ENCODE measurements at regions not wholly inside any gene's neighbourhood (a gene's known extent, or its start where the extent isn't known, plus 50 kb on each side); places are given as distances from the start of the nearest gene placed in this dataset.
"Not testable (repeated sequence)": the region's sequence is repeated elsewhere in the genome, so short reads cannot be mapped to it uniquely, and the experiment has no call there.

DNA sequence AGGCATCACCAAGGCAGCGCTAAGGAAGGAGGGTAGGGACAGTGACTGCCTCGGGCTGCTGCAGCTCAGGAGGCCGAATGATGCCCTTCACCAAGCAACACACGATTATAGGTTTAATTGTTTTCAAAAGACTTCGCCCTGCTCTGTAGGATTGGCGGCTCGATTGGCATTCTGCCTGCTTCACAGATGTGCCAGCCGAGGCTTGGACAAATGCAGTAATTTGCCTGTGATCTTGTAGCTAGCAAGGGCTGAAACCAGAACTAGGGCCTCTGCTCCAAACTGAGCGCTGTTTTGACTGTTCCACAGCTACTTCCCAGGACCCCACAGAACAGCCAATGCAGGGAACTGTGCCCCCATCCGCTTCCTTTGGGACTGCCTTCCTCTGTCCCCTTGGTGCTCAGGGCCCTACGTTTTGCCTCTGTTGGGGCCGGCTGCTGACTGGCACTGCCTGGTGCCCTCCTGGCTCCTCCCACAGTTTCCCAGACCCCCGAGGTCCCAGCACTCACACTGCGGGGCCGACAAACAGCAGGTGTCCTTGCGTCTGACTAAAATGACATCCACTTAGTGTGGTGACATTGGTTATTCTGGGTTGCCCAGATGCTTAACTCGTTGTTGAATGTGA, 62.6 kb upstream of the EN2 start:
- no peak for DNase-seq (ENCODE audit: low read depth)

DNA sequence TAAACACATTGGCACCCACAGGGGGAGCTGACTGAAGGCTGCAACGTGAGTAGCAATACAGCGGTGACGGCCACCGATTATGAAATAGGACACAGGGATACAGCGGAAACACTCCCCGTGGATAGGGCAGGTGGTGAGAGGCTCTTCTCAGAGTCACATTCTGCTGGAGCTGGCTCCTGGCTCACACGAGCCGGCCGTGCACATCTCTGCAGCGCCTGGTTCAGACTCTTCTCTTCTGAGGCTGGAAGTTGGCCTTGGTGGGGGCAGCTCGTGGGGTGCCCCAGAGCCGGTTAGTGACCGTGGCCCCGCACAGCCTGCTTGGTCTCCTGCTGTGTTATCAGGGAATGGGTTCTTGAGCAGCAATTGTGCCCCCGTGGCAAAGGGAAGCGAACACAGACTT, 61.3 kb upstream of the EN2 start:
- no peak for DNase-seq (ENCODE audit: low read depth)

DNA sequence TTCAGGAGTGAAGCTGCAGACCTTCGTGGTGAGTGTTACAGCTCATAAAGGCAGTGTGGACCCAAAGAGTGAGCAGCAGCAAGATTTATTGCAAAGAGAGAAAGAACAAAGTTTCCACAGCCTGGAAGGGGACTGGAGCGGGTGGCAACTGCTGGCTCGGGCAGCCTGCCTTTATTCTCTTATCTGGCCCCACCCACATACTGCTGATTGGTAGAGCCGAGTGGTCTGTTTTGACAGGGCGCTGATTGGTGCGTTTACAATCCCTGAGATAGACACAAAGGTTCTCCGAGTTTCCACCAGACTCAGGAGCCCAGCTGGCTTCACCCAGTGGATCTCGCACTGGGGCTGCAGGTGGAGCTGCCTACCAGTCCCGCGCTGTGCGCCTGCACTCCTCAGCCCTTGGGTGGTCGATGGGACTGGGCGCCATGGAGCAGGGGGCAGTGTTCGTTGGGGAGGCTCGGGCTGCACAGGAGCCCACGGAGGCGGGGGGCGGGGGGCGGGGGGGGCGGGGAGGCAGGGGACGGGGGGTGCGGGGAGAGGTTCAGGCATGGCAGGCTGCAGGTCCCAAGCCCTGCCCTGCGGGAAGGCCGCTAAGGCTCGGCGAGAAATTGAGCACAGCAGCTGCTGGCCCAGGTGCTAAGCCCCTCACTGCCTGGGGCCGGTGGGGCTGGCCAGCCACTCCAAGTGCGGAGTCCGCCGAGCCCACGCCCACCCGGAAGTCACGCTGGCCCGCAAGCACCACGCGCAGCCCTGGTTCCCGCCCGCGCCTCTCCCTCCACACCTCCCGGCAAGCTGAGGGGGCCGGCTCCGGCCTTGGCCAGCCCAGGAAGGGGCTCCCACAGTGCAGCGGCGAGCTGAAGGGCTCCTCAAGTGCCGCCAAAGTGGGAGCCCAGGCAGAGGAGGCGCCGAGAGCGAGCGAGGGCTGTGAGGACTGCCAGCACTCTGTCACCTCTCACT, 59.9 kb upstream of the EN2 start:
- not testable (repeated sequence) for DNase-seq (ENCODE audit: low read depth)

DNA sequence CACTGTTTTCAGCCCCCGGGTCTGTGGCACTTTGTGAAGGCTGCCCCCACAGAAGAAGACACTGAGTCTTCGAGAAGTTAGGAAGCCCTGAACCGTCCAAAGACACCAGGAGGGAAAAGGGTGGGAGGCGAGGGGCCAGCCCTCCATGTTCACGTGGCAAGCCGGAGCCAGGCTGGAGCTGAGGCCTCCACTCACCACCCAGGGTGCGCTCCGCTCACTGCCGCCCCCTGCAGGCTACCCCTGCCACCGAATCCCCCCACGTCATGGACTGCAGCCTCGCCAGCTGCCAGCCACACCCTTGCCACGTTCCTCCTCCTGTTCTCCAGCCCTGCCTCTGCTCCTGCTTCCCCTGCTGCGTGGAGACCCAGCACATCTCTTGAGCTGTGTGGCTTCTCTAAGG, 59.0 kb upstream of the EN2 start:
- DNase-seq (ENCODE audit: low read depth), result no peak

DNA sequence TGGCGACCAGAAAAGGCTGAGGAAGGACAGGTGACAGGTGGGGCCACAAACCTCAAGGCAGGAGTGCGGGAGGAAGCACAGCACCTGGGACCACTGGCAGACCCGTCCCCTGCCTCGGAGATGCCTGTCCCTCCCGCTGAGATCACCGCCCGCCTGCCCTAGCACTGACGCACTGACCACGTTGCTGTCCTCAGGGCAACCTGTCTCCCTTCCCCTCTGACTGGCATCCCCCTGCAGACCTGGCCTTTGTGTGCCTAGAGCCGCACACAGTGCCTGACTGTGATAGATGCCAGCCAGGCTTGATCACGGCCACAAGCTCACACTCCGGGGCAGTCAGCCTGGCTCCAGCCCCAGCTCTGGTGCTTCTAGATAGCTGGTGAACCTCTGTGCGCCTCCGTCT, 58.4 kb upstream of the EN2 start:
- DNase-seq (ENCODE audit: low read depth), result no peak

DNA sequence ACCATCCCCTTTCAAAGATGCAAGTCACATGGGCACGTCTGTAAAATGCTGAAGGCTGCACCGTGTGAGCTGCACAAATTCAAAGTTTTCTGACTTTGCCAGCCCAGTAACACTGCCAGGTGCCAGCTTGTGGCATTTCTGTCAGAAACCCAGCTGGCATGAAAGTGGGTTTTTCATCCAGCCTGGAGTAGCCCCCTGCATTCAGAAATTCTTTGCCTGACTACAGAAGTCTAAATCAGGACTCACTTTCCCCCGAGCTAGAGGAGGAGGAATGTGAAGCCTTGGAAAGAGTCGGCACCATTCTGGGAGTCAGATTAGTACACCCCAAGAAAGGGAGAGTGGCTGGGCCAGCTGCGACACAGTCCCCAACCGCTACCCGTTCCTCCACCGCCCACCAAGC, 56.7 kb upstream of the EN2 start:
- no peak for DNase-seq (ENCODE audit: low read depth)

DNA sequence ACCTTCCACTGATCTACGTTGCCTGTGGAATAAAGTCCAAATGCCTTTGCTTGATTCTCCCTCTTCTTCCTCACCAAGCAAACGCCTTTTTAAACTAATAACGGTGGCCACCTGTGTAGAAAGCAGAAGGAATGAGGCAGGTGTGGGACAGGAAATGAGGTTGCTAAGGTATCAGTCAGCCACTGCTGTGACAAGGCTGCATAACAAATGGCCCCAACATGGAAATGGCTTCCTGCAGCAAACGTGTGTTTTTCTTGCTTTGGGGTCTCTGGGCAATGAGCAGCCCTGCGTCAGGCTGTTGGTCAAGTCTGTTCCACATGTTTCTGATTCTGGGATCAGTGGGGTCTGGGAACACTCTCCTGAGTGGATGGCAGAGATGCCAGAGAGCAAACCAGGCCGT, 56.0 kb upstream of the EN2 start:
- DNase-seq (ENCODE audit: low read depth), result no peak

DNA sequence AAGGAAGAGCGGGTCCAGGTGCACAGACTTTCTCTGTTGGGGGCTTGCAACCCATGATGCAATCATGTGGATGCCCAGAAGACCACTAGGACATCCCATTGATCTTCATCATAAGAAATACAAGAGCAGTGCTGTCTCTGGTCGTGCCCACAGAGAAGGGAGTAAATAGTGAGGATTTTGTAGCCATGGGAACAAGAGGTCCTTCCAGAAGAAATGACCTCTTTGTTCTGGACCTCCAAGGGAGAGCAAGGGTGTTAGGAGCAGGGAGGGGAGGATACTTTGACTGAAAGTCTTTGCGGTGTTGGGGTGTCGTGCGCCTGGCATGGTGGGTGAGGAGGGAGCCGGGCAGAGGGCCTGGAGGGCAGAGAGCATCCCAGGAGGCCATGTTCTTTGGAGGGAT, 55.0 kb upstream of the EN2 start:
- no peak for DNase-seq (ENCODE audit: low read depth)

DNA sequence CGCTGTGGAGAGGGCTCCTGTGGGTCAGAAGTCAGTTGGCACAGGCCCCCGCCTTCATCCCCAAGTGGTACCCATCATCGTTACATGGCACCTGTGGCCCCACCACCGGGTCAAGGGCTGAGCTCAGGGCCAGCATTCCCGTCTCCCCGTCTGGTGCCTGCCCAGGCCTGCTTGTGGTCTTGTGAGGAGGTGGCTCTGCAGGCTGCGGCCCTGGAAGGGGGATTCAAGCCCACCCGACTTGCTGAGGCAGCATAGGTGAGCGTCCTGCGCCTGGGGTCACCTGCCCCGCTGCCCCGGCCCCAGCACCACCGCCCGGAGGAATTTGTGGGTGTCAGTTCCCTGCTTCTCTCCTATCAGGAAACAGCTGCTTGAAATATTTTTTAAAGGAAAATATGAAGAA, 53.0 kb upstream of the EN2 start:
- DNase-seq (ENCODE audit: low read depth), result no peak

DNA sequence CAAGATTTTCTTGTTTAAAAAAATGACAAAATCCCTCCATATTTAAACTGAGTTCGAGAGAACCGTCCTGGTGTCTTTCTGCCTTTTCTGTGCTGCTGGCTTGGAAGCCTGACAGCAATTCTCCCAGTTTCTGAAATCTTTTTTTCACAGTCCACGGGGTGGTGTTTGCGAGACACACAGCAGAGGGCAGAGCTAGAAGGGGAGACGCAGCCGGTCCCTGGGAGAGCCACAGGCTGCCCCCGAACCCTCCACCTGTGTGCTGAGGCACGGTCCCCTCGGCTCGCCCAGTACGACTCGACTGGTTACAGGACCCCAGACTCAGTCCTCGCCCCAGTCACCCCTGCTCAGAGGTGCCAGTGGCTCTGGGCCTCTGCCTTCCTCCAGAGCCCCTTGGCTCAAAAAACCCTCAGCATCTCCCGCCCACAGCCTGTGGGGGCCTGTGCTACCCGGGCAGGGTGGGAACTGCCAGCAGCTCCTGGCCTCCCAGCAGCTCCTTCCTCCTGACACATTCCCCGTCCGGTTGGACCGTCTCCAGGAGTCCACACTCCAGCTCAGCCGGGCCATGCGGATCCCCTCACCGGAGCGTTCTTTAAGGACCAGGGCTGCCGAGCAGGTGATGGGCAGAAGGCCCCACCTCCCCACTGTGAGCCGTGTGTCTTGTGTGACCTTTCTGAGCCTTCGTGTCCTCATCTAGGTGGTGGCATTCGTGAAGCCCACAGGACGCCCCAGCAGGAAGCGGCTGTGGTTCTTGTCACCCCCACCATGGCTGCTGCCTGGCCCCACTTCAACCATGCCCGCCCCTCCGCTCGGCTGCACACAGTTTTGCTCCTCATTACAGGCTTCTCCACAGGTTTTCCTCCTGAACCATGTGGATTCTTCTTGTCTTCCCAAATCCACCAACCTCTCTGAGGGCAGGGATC, 52.3 kb upstream of the EN2 start:
- no peak for DNase-seq (ENCODE audit: low read depth)

DNA sequence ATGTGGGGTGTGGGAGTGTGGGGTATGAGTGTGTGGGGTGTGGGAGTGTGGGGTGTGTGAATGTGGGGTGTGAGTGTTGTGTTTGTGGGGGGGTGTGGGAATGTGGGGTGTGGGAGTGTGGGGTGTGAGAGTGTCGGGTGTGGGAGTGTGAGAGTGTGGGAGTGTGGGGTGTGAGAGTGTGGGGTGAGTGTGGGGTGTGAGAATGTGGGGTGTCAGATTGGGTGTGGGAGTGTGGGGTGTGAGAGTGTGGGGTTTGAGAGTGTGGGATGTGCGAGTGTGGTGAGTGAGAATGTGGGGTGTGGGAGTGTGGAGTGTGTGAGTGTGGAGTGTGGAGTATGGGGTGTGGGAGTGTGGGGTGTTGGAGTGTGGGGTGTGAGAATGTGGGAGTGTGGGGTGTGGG, 50.1 kb upstream of the EN2 start:
- DNase-seq (ENCODE audit: low read depth), result no peak

All from stimulated activated CD8-positive, alpha-beta memory T cell treated with anti-CD3 and anti-CD28 coated beads, Interleukin-15, amount 100 ng/mL, for 1 hour (primary cell).